ENCODE measurements at regions not wholly inside any gene's neighbourhood (a gene's known extent, or its start where the extent isn't known, plus 50 kb on each side); places are given as distances from the start of the nearest gene placed in this dataset.

GRCh38 chr5:164799391-164799790 is 1294.0 kb downstream of the MAT2B start:
- no peak for TF ChIP-seq ZFX (IDR thresholded peaks at IDR 0.05; ENCODE audit: borderline replicate concordance)
- no peak for TF ChIP-seq CTCF (IDR thresholded peaks at IDR 0.05)
- no peak overlapping the region for H3K27ac ChIP-seq

GRCh38 chr5:164801910-164802309 is 1296.5 kb downstream of the MAT2B start:
- H3K27ac ChIP-seq, result no peak overlapping the region
- no peak for TF ChIP-seq ZFX (IDR thresholded peaks at IDR 0.05; ENCODE audit: borderline replicate concordance)
- TF ChIP-seq CTCF (IDR thresholded peaks at IDR 0.05), result no peak

- TF ChIP-seq ZFX (IDR thresholded peaks at IDR 0.05; ENCODE audit: borderline replicate concordance) (no peak), CTCF (IDR thresholded peaks at IDR 0.05) (no peak)
Measured at GRCh38 chr5:164809821-164810220, 1304.4 kb downstream of the MAT2B start.

GRCh38 chr5:164818445-164818844 is 1313.0 kb downstream of the MAT2B start:
- no peak overlapping the region for H3K27ac ChIP-seq
- TF ChIP-seq ZFX (IDR thresholded peaks at IDR 0.05; ENCODE audit: borderline replicate concordance) (no peak), CTCF (IDR thresholded peaks at IDR 0.05) (no peak)

More at GRCh38 chr5:164809821-164810220, 1304.4 kb downstream of the MAT2B start:
- H3K27ac ChIP-seq, result no peak overlapping the region

GRCh38 chr5:164824671-164825070 is 1319.3 kb downstream of the MAT2B start:
- TF ChIP-seq ZFX (IDR thresholded peaks at IDR 0.05; ENCODE audit: borderline replicate concordance), result no peak
- H3K27ac ChIP-seq, result no peak overlapping the region

- TF ChIP-seq CTCF (IDR thresholded peaks at IDR 0.05), result no peak
- no peak overlapping the region for H3K27ac ChIP-seq
Measured at GRCh38 chr5:164832516-164832915, 1327.1 kb downstream of the MAT2B start.

GRCh38 chr5:164844348-164844747 is 1338.9 kb downstream of the MAT2B start:
- H3K27ac ChIP-seq, result no peak overlapping the region
- TF ChIP-seq CTCF (IDR thresholded peaks at IDR 0.05) (no peak), ZFX (IDR thresholded peaks at IDR 0.05; ENCODE audit: borderline replicate concordance) (no peak)

GRCh38 chr5:164860896-164861295 is 1355.5 kb downstream of the MAT2B start:
- H3K27ac ChIP-seq, result no peak overlapping the region
- no peak for TF ChIP-seq CTCF (IDR thresholded peaks at IDR 0.05)
- no peak for TF ChIP-seq ZFX (IDR thresholded peaks at IDR 0.05; ENCODE audit: borderline replicate concordance)
